ENCODE measurements at regions not wholly inside any gene's neighbourhood (a gene's known extent, or its start where the extent isn't known, plus 50 kb on each side); places are given as distances from the start of the nearest gene placed in this dataset.

DNA sequence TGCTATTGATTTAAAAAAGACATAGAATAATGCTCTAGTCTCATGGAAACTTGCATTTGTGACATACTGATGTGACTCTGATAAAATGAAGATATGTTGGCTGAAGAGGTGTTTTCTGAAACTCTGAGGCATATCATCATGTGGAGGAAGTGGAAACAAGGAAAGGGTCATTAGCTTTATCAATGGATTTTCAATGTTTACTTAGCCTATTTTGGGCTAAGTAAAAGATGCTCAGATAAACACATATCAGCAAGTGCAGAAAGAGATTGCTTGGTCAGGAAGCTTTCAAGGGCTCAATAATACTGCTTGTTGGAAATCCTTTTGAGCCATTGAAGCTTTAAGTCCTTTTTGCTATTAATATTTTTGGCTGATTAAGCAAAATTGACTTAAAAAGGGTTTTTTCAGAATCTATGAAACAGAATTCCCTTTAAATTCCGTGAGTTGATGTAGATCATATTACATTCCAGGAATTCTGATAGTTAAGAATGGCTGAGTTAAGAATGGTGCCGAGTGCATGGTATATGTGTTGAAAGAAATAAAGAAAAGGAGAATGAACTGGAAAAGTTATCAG lies 952.8 kb upstream of the SPRY2 start:
- TF ChIP-seq, protein P1, sequence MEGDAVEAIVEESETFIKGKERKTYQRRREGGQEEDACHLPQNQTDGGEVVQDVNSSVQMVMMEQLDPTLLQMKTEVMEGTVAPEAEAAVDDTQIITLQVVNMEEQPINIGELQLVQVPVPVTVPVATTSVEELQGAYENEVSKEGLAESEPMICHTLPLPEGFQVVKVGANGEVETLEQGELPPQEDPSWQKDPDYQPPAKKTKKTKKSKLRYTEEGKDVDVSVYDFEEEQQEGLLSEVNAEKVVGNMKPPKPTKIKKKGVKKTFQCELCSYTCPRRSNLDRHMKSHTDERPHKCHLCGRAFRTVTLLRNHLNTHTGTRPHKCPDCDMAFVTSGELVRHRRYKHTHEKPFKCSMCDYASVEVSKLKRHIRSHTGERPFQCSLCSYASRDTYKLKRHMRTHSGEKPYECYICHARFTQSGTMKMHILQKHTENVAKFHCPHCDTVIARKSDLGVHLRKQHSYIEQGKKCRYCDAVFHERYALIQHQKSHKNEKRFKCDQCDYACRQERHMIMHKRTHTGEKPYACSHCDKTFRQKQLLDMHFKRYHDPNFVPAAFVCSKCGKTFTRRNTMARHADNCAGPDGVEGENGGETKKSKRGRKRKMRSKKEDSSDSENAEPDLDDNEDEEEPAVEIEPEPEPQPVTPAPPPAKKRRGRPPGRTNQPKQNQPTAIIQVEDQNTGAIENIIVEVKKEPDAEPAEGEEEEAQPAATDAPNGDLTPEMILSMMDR (conservative IDR thresholded peaks at IDR 0.05; ENCODE audit: low read depth, low read length) = no peak
- TF ChIP-seq POLR2A (IDR thresholded peaks at IDR 0.05; ENCODE audit: low read depth, low read length) (no peak), CEBPB (IDR thresholded peaks at IDR 0.05; ENCODE audit: low read depth, low read length) (no peak)

All from IMR-90 (cell line).